ENCODE measurements at regions not wholly inside any gene's neighbourhood (a gene's known extent, or its start where the extent isn't known, plus 50 kb on each side); places are given as distances from the start of the nearest gene placed in this dataset.
"Not testable (repeated sequence)": the region's sequence is repeated elsewhere in the genome, so short reads cannot be mapped to it uniquely, and the experiment has no call there.

DNA sequence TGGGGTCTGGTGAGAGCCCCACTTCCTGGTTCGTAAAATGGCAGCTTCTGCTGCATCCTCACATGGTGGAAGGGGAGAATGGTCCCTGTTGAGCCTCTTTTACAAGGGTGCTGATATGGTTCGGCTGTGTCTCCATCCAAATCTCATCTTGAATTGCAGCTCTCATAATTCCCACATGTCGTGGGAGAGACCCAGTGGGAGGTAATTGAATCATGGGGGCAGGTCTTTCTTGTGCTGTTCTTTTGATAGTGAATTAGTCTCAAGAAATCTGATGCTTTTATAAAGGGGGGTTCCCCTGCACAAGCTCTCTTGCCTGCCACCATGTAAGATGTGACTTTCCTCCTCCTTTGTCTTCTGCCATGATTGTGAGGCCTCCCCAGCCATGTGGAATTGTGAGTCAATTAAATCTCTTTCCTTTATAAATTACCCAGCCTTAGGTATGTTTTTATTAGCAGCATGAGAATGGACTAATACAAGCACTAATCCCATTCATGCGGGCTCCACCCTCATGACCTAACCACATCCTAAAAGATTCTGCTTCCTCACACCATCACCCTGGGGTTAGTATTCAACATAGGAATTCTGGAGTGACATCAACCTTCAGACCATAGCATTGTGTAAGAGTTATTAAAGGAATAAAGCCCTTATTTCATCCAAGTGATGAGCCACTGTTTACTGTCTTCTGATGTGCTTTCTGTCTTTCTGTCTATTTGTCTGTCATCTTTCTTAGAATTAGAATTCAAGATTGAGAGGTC lies 159.0 kb upstream of the IRS2 start:
- DNase-seq (ENCODE audit: extremely low read depth, low read depth, low spot score) = no peak

- no peak for DNase-seq (ENCODE audit: extremely low read depth, low read depth, low spot score)
These were observed 155.6 kb upstream of the IRS2 start for GRCh38 chr13:109941951-109942350.

GRCh38 chr13:109941221-109941620 lies 154.8 kb upstream of the IRS2 start:
- no peak for DNase-seq (ENCODE audit: extremely low read depth, low read depth, low spot score)

GRCh38 chr13:109940637-109941036 lies 154.3 kb upstream of the IRS2 start:
- no peak for DNase-seq (ENCODE audit: extremely low read depth, low read depth, low spot score)

DNA sequence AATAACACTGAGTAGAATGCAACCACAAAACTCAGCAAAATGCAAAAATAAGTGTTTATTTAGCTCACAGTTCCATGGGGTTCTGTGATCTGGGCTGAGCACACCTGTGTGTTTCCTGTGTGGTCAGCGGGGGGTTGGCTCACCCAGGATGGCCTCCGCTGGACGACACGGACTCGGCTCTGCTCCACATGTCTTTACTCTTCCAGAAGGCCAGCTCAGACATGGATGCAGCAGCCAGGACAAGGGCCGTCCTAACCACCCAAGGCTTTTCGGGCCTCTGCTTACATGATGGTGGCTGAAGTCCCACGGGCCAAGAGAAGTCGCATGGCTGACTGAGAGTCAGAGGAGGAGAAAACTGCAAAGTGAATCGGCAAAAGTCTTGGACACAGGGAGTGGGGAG lies 153.5 kb upstream of the IRS2 start:
- no peak for DNase-seq (ENCODE audit: extremely low read depth, low read depth, low spot score)

DNA sequence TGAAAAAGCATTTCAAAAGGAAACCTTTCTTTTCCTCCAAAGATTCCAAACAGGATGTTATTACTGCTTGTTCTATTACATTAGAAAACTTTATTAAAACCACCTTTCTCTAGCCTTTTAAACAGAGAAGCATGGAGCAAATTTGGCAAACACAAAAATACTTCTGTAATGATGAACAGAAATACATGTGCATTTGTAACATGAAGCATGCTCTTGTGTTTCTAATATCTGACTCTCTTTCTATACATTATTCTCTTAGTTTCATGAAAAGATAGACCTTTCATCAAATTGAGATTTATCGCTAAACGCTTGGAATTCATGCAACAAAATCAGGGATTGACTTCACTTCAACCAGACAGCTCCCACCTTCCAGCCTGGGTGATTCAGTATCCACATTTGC lies 152.8 kb upstream of the IRS2 start:
- no peak for DNase-seq (ENCODE audit: extremely low read depth, low read depth, low spot score)

DNA sequence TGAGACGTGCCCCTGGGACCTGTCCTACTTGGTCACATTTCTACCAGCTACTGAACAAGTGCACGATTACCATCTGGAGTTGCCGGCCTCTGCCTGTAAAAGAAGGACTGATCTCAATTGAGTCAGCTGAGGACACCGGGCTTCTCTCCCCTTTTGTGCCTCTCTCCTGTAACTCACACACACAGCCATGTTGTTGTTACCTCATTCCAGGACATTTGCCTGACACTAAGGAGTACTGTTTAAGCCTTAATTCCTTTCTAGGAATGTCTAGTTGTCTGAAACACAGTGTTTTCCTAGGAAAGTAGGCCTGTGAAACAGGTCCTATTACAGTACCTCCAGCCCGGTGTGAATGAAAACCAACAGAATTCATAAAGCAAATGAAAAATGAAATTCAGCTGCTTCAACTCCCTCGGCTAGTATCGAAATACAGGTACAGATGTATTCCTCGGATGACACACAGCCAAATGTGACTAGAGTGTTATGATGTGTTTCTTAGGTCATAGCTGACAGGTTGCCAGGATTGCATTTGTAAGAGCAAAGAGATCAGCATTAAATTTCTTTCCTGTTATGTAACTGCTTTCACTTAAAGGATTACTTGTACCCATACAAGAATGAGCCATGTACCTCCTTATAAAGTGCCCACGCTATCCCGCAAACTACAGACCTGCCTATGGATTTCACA lies 152.0 kb upstream of the IRS2 start:
- DNase-seq (ENCODE audit: extremely low read depth, low read depth, low spot score) = no peak

- not testable (repeated sequence) for DNase-seq (ENCODE audit: extremely low read depth, low read depth, low spot score)
These were observed 148.1 kb upstream of the IRS2 start for GRCh38 chr13:109934520-109934919.

DNA sequence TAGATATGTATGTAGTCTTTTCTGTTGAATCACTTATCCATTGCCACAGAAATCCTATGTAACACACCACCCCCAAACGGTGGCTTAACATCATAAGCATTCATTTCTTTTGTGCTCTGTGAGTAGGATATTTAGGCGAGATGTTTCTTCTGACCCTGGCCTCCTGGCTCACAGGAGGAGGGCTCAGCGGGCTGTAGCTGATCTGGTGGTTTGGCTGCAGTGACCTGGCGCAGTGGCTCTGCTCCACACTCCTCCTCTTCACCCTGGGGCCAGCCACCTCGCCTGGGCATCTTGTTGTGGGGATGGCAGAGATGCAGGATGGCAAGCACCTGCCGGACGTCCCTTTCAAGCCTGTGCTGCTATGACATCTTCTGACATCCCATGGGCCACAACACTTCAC lies 147.1 kb upstream of the IRS2 start:
- DNase-seq (ENCODE audit: extremely low read depth, low read depth, low spot score) = no peak

DNA sequence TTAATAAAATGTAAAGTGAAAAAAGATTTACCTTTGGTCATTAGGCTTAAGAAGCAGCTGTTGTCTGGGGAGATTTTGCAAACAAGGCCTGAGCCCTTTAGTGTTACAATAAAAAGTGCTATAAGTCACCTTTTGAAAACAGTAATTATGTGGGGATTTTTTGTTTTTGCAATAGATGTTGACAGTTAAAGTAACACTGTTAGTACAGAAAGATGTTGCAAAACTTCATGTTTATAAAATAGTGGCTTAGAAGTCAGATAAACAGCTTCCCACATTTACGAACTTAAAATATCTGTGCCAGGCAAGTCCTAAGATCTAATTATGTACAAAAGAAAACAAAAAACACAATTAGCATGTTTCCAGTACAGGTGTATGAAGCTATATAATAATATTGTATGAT lies 138.0 kb upstream of the IRS2 start:
- DNase-seq (ENCODE audit: extremely low read depth, low read depth, low spot score) = no peak

DNA sequence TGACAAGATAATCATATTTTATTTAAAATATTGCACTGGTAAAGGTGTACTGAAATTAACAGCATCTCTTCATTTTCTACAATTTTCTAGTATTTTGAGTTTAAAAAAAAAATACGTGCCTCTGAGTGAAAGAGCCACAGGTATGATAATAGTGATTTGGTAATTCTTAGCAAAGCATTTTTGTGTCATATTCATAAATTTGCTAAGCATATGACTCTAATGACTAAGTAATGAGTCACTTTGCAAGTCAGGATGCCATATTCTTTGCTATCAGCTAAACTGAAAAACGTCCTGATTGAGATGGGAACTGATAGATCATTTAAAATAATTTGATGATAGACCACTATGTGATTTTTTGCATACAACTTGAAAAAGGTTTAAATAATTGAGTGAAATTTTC lies 136.1 kb upstream of the IRS2 start:
- DNase-seq (ENCODE audit: extremely low read depth, low read depth, low spot score) = no peak

GRCh38 chr13:109919715-109920375 lies 133.5 kb upstream of the IRS2 start:
- DNase-seq (ENCODE audit: extremely low read depth, low read depth, low spot score) = no peak

DNA sequence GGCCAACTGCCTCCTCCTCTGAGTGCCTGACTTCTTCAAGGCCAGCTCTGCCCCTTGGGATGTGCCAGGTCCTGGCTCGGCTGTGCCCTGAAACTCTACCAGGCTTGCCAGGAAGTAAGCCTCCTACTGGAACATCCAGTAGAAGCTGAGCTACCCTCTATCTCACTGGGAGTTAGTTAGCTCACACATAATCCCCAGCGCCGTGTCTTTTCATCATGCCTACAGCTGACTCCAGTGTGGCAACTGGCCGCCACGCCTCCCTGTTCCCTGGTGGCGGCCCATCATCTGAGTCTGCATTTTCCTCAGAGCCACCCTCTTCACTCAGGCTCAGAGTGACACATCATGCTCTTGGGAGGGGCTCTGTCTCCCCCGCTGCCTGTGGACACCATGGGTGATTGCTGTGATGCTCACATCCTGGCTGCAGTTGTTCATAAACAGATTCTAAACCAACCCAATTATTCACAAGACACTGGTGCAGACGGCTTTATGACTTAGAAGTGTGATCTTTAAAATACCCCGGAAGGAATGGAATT lies 131.9 kb upstream of the IRS2 start:
- no peak for DNase-seq (ENCODE audit: extremely low read depth, low read depth, low spot score)

DNA sequence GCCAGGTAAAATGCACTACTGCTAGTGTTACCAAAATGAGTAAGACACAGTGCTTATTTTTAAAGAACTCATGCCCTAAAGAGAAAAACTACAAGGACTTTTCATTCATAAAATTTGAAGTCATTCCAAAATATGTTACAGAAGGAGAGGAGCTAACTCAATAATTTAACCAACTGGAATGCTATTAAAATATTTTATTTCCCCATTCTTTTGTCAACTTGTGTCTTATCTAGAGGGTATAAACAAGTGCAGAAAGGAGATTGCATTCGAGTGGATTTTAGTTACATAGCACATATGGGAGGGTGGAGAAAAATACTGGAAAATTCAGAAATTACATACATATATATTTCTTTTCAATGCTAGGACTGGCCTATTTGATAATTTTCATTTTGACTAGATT lies 131.0 kb upstream of the IRS2 start:
- DNase-seq (ENCODE audit: extremely low read depth, low read depth, low spot score) = no peak

DNA sequence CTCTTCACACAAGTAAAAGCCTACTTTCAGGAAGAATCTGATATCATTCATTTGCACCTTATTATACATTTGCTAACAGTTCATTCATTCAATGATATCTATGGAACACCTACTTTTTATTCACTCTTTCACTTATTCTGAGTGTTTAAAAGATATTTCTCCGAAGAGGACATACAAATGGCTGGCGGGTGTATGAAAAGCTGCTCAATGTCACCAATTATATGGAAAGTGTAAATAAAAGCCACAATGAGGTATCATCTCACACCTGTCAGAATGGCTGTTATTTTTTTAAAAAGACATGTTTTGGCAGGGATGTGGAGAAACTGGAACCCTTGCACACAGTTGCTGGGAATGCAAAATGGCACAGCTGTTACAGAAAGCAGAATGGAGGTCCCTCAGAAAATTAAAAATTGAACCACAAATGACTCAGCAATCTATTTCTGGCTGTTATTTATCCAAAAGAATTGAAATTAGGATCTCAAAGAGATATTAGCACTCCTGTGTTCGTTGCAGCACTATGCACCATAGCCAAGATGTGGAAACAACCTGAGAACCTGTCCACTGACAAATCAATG lies 127.6 kb upstream of the IRS2 start:
- no peak for DNase-seq (ENCODE audit: extremely low read depth, low read depth, low spot score)

GRCh38 chr13:109913186-109913585 lies 126.8 kb upstream of the IRS2 start:
- DNase-seq (ENCODE audit: extremely low read depth, low read depth, low spot score) = no peak

DNA sequence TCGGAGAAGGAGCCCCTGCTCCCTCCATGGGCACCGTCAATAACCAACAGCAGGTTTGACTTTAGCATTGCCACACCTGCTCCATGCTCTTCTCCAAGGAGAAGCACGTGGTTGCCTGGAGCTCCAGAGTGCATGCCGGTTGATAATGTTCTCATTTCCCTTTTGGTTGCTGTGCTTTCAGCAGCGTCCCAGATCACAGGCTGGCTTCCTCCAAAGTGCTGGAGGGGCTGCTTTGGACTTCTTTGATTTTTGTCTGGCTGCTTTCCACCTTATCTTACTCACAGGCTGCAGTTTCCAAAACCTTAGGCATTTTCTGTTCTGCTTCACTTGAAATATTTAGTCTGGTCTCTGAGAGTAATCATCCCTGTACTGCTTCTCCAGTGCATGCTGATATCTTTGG lies 123.8 kb upstream of the IRS2 start:
- no peak for DNase-seq (ENCODE audit: extremely low read depth, low read depth, low spot score)

DNA sequence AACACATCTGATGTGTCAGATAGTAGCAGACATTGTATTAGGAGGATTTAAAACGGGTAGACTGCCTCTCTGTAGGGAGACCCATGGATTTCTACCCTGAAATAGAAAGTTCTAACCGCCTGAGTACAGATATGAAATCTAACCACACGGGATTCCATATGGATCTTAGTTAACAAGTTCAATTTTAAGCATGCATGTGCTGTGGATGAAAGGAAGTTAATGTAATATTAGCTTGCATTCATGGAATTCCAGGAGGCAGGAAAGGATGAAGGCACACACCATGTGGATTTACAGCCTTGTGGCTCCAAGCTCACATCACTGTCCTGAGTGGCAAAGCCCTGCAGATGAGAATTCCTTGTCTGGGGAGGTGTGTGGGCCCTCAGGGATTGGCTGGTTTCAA lies 120.6 kb upstream of the IRS2 start:
- DNase-seq (ENCODE audit: extremely low read depth, low read depth, low spot score) = no peak

GRCh38 chr13:109904218-109904617 lies 117.8 kb upstream of the IRS2 start:
- no peak for DNase-seq (ENCODE audit: extremely low read depth, low read depth, low spot score)

- no peak for DNase-seq (ENCODE audit: extremely low read depth, low read depth, low spot score)
These were observed 114.4 kb upstream of the IRS2 start for GRCh38 chr13:109900741-109901140.

DNA sequence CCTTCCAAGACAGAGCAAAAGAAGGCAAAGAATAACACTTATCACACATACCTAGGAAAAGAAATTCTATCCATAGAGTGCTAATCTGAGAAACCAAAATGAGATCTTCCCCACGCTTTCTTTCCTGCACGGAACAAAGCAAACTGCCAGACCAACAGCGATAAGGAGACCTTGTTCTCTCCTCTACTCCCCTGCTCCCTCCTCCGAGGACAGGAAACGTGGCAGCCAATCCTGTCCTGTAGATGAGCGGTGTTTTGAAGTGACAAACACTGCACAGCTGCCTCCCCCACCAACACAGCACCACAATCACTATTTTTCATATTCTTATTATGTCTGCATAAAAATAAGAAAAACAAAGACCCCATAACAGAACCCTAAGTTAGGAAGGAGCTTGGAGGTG lies 113.9 kb upstream of the IRS2 start:
- DNase-seq (ENCODE audit: extremely low read depth, low read depth, low spot score) = no peak

Measured in glomerular endothelial cell (primary cell).